ENCODE measurements at regions not wholly inside any gene's neighbourhood (a gene's known extent, or its start where the extent isn't known, plus 50 kb on each side); places are given as distances from the start of the nearest gene placed in this dataset.
"Not testable (repeated sequence)": the region's sequence is repeated elsewhere in the genome, so short reads cannot be mapped to it uniquely, and the experiment has no call there.

DNA sequence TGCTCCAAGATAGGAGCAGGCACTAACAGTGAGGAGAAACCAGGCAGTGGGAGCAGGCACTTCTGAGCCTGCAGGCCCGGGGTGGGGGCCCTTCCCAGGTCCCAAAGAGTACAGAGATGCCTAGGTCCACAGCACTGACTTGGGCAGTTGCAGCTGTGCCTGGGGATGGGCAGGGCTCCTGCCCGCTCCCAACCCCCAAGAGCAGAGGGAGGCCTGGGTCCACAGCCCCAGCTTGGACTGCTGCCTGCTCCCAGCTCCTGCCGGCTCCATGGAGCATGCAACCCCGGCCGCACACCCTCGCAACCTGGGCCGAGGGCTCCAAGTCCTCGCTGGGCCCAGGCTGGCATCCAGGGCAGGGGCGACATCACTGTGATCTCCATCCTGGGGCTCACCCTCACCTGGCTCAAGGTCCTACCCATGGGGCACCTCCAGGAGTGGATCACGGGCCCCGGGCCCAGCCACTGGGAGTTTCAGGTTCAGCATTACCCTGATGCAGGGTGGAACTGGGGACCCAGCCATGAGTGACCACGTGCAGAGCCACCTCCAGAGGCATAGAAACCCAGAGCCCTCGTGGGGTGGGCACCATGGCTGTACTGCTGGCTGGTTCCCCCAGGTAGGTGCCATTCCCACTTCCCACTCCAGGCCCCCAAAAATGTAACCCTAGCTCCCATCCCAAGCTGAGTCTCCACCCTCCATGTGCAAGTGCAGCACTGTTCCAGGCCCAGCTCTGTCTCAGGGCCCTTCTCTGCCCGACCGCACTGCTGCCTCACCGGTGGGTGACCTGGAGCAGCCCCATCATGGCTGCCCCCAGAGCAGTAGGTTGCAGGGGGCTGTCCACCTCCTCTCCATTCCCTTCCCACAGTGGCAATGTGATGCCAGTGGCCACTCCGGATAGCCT lies 325.6 kb downstream of the NR4A2 start:
- DNase-seq (ENCODE audit: low spot score) (no peak), ATAC-seq (no peak)

DNA sequence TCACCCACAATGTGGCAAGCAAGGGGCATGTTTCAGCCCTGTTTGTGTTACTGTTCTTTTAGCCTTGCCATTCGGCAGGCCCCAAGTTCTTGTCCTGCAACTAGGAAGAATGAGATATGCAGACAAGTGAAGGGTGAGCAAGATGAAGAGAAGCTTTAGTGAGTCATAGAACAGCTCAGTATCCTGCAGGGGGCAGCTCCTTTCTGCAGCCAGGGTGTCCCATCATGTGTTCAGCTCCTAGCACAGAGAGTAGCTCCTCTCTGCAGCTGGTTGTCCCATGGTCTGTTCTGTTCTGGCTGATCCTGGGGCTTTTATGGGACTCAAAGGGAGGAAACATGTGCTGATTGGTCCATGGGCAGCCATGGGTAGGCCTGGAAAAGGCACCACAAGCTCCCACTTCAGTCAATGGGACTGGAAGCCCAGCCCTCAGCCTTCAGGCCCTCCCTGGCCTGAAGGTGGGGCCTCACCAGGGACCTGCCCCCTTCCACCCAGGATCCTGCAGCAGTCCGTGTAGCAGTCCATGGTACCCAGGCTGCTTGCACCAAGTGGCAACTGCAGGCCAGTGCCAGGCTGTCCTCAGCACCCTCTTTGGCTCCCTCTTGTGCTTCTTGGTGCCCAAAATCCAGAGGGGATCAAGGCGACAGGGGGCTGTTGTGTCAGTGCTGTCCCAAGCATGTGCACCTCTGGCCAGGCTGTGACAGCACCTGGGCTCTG lies 326.4 kb downstream of the NR4A2 start:
- no peak for ATAC-seq

DNA sequence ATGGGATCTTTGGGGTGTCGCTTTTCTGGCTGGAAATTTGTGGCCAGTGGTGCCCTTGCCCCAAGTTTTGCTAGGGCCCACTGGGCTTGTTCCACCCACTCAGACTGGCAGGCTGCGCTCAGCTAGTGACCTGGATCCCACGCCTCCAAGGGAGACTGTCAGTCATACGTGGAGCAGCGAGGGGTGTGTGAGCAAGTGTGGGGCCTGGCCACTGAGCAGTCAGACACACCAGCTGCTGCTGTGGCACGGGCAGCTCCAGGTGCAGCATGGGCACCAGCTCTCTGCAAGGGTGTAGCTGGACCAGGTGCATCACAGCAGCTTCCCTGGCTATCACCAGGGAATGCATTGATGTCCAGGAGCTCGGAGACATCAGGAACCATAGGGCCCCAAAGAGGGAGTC lies 327.0 kb downstream of the NR4A2 start:
- no peak for ATAC-seq
- DNase-seq (ENCODE audit: low spot score) = no peak

More for the DNA sequence above, 326.4 kb downstream of the NR4A2 start:
- no peak for DNase-seq (ENCODE audit: low spot score)

DNA sequence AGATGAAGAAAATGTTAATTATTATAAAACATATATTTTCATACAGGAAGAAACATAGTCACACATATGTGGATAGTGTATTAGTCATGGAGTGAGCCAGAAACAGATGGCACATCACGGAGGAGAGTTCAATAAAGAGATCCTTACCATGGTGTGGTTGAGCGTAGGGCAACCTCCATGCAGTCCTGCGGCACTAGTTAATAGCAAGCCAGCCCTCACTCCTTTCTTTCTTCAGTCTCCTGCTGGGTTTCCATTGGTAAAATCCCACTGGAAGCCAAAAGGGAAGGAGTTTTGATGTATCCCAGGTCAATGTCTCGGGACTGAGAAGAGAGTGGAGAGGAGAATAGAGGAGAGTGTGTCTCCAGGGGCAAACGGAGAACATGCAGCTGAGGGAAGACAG lies 328.1 kb downstream of the NR4A2 start:
- ATAC-seq (no peak), DNase-seq (ENCODE audit: low spot score) (no peak)

DNA sequence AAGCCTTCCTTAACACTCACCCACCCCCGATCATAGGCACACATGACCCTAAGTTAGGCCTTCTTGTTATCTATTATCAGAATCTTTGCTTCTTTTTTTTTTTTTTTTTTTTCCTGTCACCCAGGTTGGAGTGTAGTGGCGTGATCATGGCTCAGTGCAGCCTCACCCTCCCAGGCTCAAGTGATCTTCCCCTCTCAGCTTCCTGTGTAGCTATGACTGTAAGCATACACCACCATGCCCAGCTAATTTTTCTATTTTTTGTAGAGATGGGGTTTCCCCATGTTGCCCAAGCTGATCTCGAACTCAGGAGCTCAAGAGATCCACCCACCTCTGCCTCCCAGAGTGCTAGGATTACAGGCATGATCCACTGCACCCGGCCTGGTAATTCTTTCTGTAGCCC lies 328.7 kb downstream of the NR4A2 start:
- DNase-seq (ENCODE audit: low spot score) = no peak
- ATAC-seq = no peak

DNA sequence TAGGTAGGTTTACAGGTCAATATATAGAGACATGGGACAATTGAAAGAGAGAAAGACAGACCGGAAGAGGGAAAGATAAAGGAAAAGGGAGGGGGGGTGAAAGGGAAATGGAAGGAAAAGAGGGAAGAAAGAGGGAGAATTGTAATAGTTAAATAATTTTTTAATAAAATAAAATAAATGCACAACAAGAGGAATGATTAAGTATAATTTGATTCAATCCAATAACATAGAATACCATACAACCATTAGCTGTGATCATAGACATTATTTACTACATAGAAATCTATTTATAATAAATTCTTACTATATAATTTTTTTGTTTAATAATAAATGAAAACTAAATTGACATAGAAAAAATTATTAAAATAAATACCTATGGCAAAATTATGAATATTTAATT lies 330.7 kb downstream of the NR4A2 start:
- no peak for ATAC-seq
- DNase-seq (ENCODE audit: low spot score) = no peak

DNA sequence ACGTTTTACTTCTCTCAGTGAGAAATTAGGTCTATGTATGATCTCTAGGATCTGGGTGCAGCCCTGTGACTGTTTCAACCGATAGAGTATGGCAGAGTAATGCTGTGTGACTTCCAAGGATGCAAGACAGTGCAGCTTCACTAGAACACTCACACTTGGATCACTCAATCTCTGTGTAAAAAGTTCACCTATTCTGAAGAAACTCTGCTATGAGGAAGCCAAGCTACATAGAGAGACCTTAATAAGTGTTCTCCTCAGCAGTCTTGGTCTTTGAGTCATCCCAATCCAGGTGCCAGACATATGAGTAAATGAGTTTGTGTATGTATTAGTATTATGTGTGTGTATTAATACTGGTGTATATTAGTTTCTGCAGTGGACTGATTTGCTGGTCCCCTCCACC lies 335.0 kb downstream of the NR4A2 start:
- DNase-seq (ENCODE audit: low spot score) = no peak
- no peak for ATAC-seq

DNA sequence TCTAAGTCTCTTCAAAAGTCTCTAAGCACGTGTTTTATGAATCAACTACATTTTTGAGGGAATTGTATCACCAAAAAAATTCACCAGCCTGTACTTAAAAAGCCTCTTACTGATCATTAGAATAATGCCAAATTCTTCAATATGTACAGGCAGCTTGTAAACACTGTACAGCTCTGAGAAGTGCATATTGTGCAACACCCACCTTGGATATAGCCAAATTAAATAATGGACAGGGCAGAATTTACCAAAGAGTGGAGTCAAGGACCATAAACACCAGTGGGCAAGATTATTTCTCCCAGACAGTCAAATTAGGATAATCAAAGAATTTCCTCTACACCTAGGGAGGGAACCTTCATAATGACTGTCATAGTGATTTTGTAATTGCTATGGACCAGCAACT lies 338.2 kb downstream of the NR4A2 start:
- ATAC-seq = peak; percentile 37
- no peak for DNase-seq (ENCODE audit: low spot score)

DNA sequence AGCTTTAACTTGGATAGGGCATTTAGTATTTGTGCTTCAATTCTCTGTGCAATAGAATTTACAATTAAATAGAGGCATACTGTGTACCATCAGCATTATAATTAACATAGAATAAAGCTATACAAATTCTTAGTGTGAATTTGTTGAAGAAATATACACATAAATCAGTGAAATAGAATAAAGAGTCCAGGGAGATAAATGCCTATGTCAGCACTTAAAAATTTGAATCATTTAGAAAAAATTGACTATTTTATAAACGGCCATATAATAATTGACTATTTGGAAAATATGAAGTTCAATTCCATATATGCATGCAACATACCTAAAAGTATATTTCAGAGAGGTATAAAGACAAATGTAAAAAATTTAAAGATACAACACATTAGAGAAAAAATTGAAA lies 348.7 kb downstream of the NR4A2 start:
- no peak for DNase-seq (ENCODE audit: low spot score)
- ATAC-seq = no peak

DNA sequence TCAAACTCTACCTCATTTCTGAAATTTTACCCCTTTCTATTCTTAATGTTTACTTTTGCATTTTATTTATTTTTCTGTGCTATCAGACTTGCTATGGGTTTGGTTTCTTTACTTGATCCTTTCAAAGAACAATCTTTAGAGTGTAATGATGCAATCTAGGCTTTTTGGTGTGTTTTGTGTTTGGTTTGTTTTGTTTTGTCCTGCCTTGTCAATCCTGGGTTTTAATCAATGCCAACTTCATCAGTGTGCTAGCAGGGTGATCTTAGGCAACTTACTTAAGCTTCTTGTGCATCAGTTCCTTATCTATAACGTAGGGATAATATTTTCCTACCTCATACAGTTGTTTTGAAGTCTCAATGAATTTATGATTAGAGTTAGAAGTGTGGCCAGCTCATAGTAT lies 350.4 kb downstream of the NR4A2 start:
- ATAC-seq (no peak), DNase-seq (ENCODE audit: low spot score) (no peak)

DNA sequence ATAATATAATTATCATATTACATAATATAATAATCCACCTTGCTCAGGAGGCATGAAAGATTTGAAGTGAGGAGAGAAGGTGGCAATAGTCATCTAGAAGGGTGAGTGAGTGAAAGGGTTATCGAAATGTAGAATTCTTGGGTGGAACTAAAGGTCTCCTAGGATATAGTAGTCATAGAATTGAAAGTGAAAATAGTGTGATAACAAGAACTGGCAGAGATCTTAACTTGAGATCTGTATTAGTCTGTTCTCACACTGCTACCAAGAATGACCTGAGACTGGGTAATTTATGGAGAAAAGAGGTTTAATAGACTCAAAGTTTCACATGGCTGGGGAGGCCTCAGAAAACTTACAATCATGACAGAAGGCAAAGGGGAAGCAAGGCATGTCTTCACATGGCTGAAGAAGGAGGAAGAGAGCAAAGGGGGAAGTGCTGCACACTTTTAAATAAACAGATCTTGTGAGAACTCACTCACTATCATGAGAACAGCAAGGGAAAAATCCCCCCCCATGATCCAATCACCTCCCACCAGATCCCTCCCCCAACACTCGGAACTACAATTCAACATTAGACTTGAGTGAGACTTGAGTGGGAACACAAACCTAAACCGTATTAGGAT lies 351.5 kb downstream of the NR4A2 start:
- DNase-seq (ENCODE audit: low spot score) = no peak
- ATAC-seq = no peak

DNA sequence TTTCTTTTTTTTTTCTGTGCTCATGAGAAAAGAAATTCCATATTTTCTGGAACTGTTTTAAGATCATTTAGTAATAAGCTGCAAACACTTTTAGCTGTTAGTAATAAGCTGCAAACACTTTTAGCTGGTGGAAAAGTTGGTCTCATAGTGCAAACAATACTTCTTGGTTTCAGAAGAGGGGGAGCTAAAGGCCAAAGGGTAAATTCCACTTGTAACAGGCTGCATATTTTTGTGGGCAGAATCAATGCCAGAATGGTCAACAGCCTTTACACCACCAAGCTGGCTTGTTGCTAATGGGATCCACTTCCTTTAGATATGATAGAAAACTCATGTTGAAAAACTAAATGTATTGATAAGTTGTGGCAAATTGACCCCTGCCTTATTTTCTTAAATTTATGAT lies 356.8 kb downstream of the NR4A2 start:
- ATAC-seq (peak; percentile 99), DNase-seq (ENCODE audit: low spot score) (peak; percentile 51)

DNA sequence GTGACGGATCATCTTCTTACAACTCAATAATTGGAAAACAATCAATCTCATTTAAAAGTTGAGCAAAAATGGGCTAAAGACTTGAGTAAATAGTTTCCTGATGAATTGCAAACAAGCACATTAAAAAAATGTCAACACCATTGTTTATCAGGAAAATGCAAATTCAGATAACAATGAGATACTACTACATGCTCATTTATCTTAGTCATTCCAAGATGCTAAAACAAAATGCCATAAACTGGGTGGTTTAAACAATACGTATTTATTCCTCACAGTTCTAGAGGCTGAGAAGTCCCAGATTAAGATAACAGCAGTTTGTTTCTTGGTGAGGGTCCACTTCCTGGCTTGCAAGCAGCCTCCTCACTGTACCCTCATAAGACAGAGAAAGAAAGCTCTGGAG lies 359.6 kb downstream of the NR4A2 start:
- no peak for ATAC-seq

DNA sequence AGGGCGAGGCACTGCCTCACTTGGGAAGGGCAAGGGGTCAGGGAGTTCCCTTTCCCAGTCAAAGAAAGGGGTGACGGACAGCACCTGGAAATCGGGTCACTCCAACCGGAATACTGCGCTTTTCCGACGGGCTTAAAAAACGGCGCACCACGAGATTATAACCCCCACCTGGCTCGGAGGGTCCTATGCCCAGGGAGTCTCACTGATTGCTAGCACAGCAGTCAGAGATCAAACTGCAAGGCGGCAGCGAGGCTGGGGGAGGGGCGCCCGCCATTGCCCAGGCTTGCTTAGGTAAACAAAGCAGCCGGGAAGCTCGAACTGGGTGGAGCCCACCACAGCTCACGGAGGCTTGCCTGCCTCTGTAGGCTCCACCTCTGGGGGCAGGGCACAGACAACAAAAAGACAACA lies 366.5 kb downstream of the NR4A2 start:
- not testable (repeated sequence) for DNase-seq (ENCODE audit: low spot score); ATAC-seq

More for the DNA sequence above, 359.6 kb downstream of the NR4A2 start:
- no peak for DNase-seq (ENCODE audit: low spot score)

DNA sequence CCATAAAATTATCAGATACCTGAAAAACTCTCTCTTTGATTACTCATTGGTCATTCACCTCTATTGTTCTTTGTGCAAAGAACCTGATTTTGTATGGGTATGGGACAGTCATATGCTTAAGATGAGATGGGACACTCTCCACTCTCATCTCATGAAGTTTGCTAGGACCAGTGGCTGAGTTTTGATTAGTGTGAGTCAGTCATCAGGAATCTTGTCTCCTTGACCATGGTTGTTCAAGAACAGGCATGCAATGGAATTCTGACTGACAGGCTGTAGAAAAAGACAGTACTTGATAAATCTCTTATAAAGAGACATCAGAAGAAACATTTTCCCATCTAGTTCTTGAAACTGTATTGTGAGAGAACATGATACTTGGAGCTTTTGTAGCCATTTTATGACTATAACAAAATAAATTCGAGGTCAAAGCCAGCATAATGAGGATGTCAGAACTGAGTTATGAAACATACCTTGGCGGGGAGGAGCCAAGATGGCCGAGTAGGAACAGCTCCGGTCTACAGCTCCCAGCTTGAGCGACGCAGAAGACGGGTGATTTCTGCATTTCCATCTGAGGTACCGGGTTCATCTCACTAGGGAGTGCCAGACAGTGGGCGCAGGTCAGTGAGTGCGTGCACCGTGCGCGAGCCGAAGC lies 367.0 kb downstream of the NR4A2 start:
- no peak for DNase-seq (ENCODE audit: low spot score)
- ATAC-seq = no peak

DNA sequence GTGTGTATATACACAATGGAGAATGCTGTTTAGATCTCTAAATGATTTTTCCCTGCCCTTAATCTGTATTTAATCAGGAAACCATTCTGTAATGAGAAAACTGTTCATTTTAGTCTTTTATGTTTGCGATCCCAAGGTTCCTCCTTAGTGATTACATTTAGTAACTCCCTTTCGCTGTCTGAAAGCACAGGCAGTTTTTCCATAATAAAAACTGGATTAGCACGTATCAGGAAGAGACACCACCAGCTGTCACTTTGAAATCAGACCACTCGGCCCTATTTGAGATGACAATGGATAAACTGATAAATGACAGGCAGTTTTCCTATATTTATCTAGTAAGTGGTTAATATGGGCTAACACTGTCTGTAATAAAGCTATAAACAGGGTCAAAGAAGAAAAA lies 370.9 kb downstream of the NR4A2 start:
- ATAC-seq = no peak
- DNase-seq (ENCODE audit: low spot score) = no peak

DNA sequence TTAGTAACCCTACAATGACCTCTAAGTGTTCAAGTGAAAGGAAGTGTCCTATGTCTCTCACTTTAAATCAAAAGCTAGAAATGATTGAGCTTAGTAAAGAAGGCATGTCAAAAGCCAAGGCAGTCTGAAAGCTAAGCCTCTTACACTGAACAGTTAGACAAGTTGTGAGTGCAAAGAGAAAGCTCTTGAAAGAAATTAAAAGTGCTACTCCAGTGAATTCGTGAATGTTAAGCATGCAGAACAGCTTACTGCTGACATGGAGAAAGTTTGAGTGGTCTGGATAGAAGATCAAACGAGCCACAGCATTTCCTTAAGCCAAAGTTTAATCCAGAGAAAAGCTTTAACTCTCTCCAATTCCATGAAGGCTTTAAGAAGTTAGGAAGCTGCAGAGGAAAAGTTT lies 373.7 kb downstream of the NR4A2 start:
- ATAC-seq = no peak

DNA sequence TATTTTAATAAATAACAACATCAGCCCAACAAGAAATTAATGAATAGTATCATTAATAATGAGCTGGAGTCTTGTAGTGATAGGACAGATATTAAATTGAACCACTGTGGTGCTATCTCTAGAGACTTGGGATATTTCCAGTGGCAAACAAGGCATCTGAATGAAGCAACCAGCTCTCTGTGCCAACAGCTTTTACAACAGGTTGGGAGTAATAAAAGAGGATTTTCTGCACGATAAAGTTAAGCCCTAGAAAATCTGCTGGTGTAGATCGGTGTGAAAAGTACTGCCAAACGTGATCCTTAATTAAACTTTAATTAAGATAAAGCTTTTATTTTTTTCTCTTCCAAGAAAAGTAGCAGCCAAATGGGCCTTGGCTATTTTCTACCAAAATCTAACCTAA lies 385.5 kb downstream of the NR4A2 start:
- peak; percentile 75 for ATAC-seq
- DNase-seq (ENCODE audit: low spot score) = no peak

More for the DNA sequence above, 373.7 kb downstream of the NR4A2 start:
- no peak for DNase-seq (ENCODE audit: low spot score)

DNA sequence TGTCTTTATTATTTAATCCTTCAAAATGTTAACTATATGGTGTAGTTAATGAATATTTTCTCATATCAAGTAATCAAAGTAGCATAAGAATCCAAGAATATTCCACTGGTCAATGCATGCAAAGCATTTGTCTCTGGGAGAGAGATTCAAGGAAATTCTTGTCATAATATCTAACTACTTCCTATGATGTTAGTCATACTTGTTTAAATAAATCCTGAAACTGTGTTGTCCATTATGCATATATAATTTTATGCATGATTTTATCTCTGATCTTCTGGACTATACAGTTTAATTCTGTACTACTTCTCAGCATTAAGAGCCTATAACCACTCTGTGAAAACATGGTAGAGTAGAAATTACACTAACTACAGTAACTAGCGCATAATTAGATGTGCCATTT lies 388.3 kb downstream of the NR4A2 start:
- DNase-seq (ENCODE audit: low spot score) = no peak
- no peak for ATAC-seq

DNA sequence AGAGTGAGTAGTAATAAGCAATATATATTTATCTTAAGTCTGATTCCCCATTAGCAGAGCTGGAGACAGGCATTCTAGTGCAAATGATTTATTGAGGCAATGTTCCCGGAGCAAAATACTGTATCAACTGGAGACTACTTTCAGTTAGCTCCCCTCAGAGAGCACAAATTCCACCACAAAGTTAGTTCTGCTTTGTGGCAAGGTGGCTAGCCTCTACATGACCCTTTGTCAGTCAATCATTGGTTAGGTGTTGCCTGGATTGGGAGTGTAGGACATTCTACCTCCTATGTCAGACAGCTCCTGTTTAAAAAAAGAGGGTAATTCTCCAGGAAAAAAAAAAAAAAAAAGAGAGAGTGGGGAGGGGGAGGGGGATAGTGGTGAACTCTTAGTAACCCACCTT lies 402.2 kb downstream of the NR4A2 start:
- ATAC-seq (no peak), DNase-seq (ENCODE audit: low spot score) (no peak)

DNA sequence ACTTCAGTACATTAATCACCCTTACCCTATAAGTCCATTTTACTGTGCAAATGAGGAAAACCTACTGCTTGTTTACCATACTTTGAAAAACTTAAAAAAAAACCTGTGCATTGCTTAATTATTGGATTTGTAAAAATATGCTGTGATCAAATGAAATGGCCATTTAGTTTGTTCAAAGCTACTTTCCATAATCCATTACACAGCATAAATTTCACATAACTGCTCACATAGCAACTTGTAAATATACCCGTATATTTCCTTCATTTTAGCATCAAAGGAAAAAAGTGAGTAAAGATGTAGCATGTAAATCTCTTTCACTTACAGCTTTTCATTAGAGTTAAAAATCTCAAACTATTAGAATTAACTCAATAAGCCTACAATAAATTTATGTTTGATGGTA lies 415.1 kb downstream of the NR4A2 start:
- DNase-seq (ENCODE audit: low spot score) (no peak), ATAC-seq (no peak)
